AG09309 (cell line): ENCODE measurements at regions not wholly inside any gene's neighbourhood (a gene's known extent, or its start where the extent isn't known, plus 50 kb on each side); places are given as distances from the start of the nearest gene placed in this dataset.

ENCODE experiments used
- DNase-seq: peaks from one replicate; pipeline ENCODE4 v3.0.0-alpha.2; 2010; ENCODE audit warnings: low read depth
- H3K4me3 ChIP-seq: 2 replicates; pipeline ENCODE4 v1.5.1; 2011; ENCODE audit warnings: mild to moderate bottlenecking, low read depth, low read length, moderate library complexity; ENCODE audit not compliant: control insufficient read depth
- TF ChIP-seq, protein P1 (sequence below): IDR thresholded peaks from 2 replicates; pipeline ENCODE4 v1.5.1; 2011; ENCODE audit warnings: mild to moderate bottlenecking, low read depth, low read length, inconsistent platforms; ENCODE audit not compliant: insufficient read depth, control insufficient read depth; ENCODE audit errors: missing control alignments

- no peak overlapping the region for H3K4me3 ChIP-seq
- TF ChIP-seq, protein P1, sequence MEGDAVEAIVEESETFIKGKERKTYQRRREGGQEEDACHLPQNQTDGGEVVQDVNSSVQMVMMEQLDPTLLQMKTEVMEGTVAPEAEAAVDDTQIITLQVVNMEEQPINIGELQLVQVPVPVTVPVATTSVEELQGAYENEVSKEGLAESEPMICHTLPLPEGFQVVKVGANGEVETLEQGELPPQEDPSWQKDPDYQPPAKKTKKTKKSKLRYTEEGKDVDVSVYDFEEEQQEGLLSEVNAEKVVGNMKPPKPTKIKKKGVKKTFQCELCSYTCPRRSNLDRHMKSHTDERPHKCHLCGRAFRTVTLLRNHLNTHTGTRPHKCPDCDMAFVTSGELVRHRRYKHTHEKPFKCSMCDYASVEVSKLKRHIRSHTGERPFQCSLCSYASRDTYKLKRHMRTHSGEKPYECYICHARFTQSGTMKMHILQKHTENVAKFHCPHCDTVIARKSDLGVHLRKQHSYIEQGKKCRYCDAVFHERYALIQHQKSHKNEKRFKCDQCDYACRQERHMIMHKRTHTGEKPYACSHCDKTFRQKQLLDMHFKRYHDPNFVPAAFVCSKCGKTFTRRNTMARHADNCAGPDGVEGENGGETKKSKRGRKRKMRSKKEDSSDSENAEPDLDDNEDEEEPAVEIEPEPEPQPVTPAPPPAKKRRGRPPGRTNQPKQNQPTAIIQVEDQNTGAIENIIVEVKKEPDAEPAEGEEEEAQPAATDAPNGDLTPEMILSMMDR: no peak
- no peak for DNase-seq
Observed at GRCh38 chr4:144557404-144557803, 88.6 kb upstream of the HHIP start.

DNA sequence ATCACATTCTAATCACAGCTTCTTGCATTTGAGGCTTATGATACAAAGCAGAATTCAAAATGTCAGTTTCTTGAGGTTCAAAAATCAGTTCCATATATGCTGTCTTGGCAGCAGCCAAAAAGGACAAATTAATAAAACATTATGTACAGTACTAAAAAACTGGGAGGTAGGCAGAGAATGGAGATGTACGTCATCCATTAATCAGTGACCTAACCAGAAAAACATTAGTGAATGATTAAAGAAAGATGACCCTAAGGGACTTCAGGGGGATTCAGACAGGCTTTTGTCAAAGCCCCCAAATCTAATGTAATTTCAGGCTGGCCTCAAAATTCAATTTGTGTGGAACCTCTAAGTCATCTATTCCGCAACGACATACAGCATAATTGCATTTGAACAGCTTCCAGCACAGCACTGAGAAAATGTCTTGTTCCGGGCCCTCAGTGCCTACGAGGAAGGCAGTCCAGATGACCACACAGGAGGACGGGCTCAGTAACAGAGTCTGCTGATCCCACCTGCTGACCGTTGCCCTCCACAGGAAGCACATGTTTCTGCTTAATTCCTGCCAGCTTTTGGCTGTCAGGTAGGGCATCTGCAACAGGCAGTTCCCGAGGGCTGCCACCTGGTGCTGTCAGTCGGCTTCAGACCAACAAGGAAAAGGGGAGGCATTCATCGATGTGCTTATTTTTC lies 83.8 kb upstream of the HHIP start:
- TF ChIP-seq, protein P1: no peak
- H3K4me3 ChIP-seq: no peak overlapping the region
- DNase-seq: no peak

GRCh38 chr4:144564358-144564757 lies 81.6 kb upstream of the HHIP start:
- H3K4me3 ChIP-seq: no peak overlapping the region
- TF ChIP-seq, protein P1: no peak
- no peak for DNase-seq

- TF ChIP-seq, protein P1: no peak
- DNase-seq: no peak
- no peak overlapping the region for H3K4me3 ChIP-seq
Observed at GRCh38 chr4:144565527-144566195, 80.3 kb upstream of the HHIP start.

GRCh38 chr4:144572660-144573059 lies 73.3 kb upstream of the HHIP start:
- H3K4me3 ChIP-seq: no peak overlapping the region
- TF ChIP-seq, protein P1: no peak
- DNase-seq: no peak

DNA sequence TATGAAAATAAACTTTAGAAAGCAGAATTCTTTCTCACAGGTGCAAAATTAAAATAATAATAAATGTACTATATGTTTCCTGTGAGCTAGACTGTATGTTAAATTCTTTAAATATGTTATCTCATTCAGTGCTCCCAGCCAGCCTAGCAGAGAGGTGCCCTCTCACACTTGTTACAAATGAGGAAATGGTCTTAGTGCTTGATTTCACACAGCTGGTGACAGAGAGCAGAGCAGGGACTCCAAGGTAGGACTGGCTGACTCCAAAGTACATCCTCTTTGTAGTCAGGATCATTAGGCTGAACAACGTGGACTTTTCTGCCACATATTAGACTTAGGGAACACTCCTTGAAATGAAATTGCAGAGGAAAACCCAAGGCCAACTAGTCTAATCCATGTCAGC lies 72.0 kb upstream of the HHIP start:
- TF ChIP-seq, protein P1: no peak
- no peak overlapping the region for H3K4me3 ChIP-seq
- DNase-seq: no peak
